ENCODE measurements at regions not wholly inside any gene's neighbourhood (a gene's known extent, or its start where the extent isn't known, plus 50 kb on each side); places are given as distances from the start of the nearest gene placed in this dataset.

GRCh38 chr5:52334367-52334766 lies 453.3 kb upstream of the ITGA1 start:
- TF ChIP-seq CTCF (IDR thresholded peaks at IDR 0.05), result no peak
- TF ChIP-seq EP300 (IDR thresholded peaks at IDR 0.05), result no peak
- no peak for TF ChIP-seq POLR2AphosphoS5 (IDR thresholded peaks at IDR 0.05)

Data from stomach (tissue), 4 donors.